ENCODE measurements at regions not wholly inside any gene's neighbourhood (a gene's known extent, or its start where the extent isn't known, plus 50 kb on each side); places are given as distances from the start of the nearest gene placed in this dataset.
A peak's percentile ranks its signal among the peaks of the same experiment; 100 is the strongest.

DNA sequence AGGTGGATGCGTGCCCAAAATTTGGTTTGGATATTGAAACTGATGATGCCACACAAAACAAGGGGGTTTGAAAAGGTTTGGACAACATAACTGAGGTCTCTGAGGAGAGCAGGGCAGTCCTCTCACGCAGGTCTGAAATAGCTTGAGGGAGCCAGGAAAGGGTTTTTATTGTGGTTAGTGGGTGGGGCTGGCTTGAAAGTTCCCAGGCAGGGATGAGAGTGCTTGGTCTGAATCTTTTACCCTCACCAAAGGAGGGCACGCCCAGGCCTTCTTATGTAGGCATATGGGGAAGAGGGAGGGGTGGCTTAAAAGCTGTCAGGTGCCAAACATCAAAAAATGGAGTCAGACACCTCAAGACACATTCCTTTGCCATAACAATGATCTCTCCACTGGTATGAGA is 493.1 kb upstream of the CCDC196 start:
- no peak overlapping the region for H3K4me3 Mint-ChIP-seq
- TF ChIP-seq ETS1 (IDR thresholded peaks at IDR 0.05), result no peak
- H3K9me3 Mint-ChIP-seq, result peaks cover 8% of the 10 kb centered on the region
- H3K27me3 ChIP-seq (ENCODE audit: insufficient read depth), result no peaks in the 10 kb centered on the region
- no peak overlapping the region for H3K4me3 ChIP-seq
- peaks cover 6% of the 10 kb centered on the region; the same call in 1 of the 3 replicates for H3K36me3 Mint-ChIP-seq (ENCODE audit: low read depth)
- H3K27ac Mint-ChIP-seq, result no peak overlapping the region
- no peaks in the 10 kb centered on the region for H3K79me2 ChIP-seq (replicated peaks; ENCODE audit: insufficient read depth)
- peaks cover 2% of the 10 kb centered on the region for H3K27me3 Mint-ChIP-seq (ENCODE audit: insufficient read depth, low read depth, poor library complexity)
- H3K36me3 ChIP-seq (ENCODE audit: insufficient read depth), result no peaks in the 10 kb centered on the region; the same call in 1 of the 2 replicates
- H3K4me1 Mint-ChIP-seq, result peaks cover 13% of the 10 kb centered on the region; the same call in 2 of the 3 replicates
- no peaks in the 10 kb centered on the region for H3F3A ChIP-seq (replicated peaks; ENCODE audit: low read depth)
- peak overlapping the region; percentile 56; the same call in 1 of the 2 replicates for H2AFZ ChIP-seq
- ATAC-seq, result no peak
- H3K9me2 ChIP-seq (ENCODE audit: insufficient read depth), result peaks cover 37% of the 10 kb centered on the region
- no peak for DNase-seq (ENCODE audit: low spot score)
- no peak overlapping the region for H3K4me2 ChIP-seq
- H3K27ac ChIP-seq (ENCODE audit: low read depth), result no peak overlapping the region
- H3K4me1 ChIP-seq (ENCODE audit: insufficient read depth), result peaks cover 15% of the 10 kb centered on the region
- H4K20me1 ChIP-seq (replicated peaks; ENCODE audit: insufficient read depth), result no peaks in the 10 kb centered on the region

GRCh38 chr14:65993996-65994395 is 492.2 kb upstream of the CCDC196 start:
- Histone ChIP-seq H3F3A (replicated peaks; ENCODE audit: low read depth) (no peaks in the 10 kb centered on the region), H4K20me1 (replicated peaks; ENCODE audit: insufficient read depth) (no peaks in the 10 kb centered on the region), H2AFZ (no peak overlapping the region), H3K79me2 (replicated peaks; ENCODE audit: insufficient read depth) (no peaks in the 10 kb centered on the region), H3K27me3 (ENCODE audit: insufficient read depth) (no peaks in the 10 kb centered on the region), H3K27ac (ENCODE audit: low read depth) (peak overlapping the region; percentile 52), H3K4me2 (peak overlapping the region; percentile 9; the same call in 1 of the 2 replicates), H3K9me2 (ENCODE audit: insufficient read depth) (peaks cover 37% of the 10 kb centered on the region), H3K4me3 (no peak overlapping the region), H3K4me1 (ENCODE audit: insufficient read depth) (peaks cover 15% of the 10 kb centered on the region), H3K36me3 (ENCODE audit: insufficient read depth) (no peaks in the 10 kb centered on the region; the same call in 1 of the 2 replicates)
- DNase-seq (ENCODE audit: low spot score) (peak; percentile 31), ATAC-seq (peak; percentile 81)
- Mint-ChIP-seq H3K4me1 (peaks cover 13% of the 10 kb centered on the region; the same call in 2 of the 3 replicates), H3K27me3 (ENCODE audit: insufficient read depth, low read depth, poor library complexity) (peaks cover 2% of the 10 kb centered on the region), H3K27ac (no peak overlapping the region), H3K4me3 (no peak overlapping the region), H3K36me3 (ENCODE audit: low read depth) (peaks cover 15% of the 10 kb centered on the region; the same call in 1 of the 3 replicates), H3K9me3 (peaks cover 17% of the 10 kb centered on the region)
- TF ChIP-seq, protein P1, sequence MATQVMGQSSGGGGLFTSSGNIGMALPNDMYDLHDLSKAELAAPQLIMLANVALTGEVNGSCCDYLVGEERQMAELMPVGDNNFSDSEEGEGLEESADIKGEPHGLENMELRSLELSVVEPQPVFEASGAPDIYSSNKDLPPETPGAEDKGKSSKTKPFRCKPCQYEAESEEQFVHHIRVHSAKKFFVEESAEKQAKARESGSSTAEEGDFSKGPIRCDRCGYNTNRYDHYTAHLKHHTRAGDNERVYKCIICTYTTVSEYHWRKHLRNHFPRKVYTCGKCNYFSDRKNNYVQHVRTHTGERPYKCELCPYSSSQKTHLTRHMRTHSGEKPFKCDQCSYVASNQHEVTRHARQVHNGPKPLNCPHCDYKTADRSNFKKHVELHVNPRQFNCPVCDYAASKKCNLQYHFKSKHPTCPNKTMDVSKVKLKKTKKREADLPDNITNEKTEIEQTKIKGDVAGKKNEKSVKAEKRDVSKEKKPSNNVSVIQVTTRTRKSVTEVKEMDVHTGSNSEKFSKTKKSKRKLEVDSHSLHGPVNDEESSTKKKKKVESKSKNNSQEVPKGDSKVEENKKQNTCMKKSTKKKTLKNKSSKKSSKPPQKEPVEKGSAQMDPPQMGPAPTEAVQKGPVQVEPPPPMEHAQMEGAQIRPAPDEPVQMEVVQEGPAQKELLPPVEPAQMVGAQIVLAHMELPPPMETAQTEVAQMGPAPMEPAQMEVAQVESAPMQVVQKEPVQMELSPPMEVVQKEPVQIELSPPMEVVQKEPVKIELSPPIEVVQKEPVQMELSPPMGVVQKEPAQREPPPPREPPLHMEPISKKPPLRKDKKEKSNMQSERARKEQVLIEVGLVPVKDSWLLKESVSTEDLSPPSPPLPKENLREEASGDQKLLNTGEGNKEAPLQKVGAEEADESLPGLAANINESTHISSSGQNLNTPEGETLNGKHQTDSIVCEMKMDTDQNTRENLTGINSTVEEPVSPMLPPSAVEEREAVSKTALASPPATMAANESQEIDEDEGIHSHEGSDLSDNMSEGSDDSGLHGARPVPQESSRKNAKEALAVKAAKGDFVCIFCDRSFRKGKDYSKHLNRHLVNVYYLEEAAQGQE (IDR thresholded peaks at IDR 0.05; ENCODE audit: unreplicated experiment), result no peak
- TF ChIP-seq EZH2 (IDR thresholded peaks at IDR 0.05; ENCODE audit: low read depth, unreplicated experiment), result no peak
- TF ChIP-seq ZNF331 (CRISPR knock-in tag; IDR thresholded peaks at IDR 0.05; ENCODE audit: low read depth), result no peak

- H3K9me3 Mint-ChIP-seq, result peaks cover 48% of the 10 kb centered on the region
- H3K4me3 Mint-ChIP-seq, result no peak overlapping the region
- peaks cover 13% of the 10 kb centered on the region; the same call in 2 of the 3 replicates for H3K4me1 Mint-ChIP-seq
- no peak overlapping the region for H2AFZ ChIP-seq
- peaks cover 18% of the 10 kb centered on the region for H3K9me2 ChIP-seq (ENCODE audit: insufficient read depth)
- no peak overlapping the region for H3K4me2 ChIP-seq
- no peak for DNase-seq (ENCODE audit: low spot score)
- peaks cover 35% of the 10 kb centered on the region; the same call in 2 of the 3 replicates for H3K36me3 Mint-ChIP-seq (ENCODE audit: low read depth)
- H3K27me3 Mint-ChIP-seq (ENCODE audit: insufficient read depth, low read depth, poor library complexity), result peaks cover 2% of the 10 kb centered on the region
- TF ChIP-seq POLR2AphosphoS5 (IDR thresholded peaks at IDR 0.05; ENCODE audit: low read depth) (no peak), STAT1 (IDR thresholded peaks at IDR 0.05; ENCODE audit: unreplicated experiment) (no peak), CTCF (conservative IDR thresholded peaks at IDR 0.05; ENCODE audit: low read depth in 2 of 2) (no peak)
- H3K4me3 ChIP-seq, result no peak overlapping the region
- H3K4me1 ChIP-seq (ENCODE audit: insufficient read depth), result peaks cover 15% of the 10 kb centered on the region
- H3K27ac Mint-ChIP-seq, result no peak overlapping the region
- H4K20me1 ChIP-seq (replicated peaks; ENCODE audit: insufficient read depth), result no peaks in the 10 kb centered on the region
- H3K27me3 ChIP-seq (ENCODE audit: insufficient read depth), result no peaks in the 10 kb centered on the region
- H3K27ac ChIP-seq (ENCODE audit: low read depth), result no peak overlapping the region
- H3K36me3 ChIP-seq (ENCODE audit: insufficient read depth), result peaks cover 6% of the 10 kb centered on the region; the same call in 1 of the 2 replicates
- ATAC-seq, result no peak
- no peaks in the 10 kb centered on the region for H3F3A ChIP-seq (replicated peaks; ENCODE audit: low read depth)
- no peaks in the 10 kb centered on the region for H3K79me2 ChIP-seq (replicated peaks; ENCODE audit: insufficient read depth)
Observed at GRCh38 chr14:65997347-65997746, 488.8 kb upstream of the CCDC196 start.
